ENCODE measurements at regions not wholly inside any gene's neighbourhood (a gene's known extent, or its start where the extent isn't known, plus 50 kb on each side); places are given as distances from the start of the nearest gene placed in this dataset.
"Not testable (repeated sequence)": the region's sequence is repeated elsewhere in the genome, so short reads cannot be mapped to it uniquely, and the experiment has no call there.

DNA sequence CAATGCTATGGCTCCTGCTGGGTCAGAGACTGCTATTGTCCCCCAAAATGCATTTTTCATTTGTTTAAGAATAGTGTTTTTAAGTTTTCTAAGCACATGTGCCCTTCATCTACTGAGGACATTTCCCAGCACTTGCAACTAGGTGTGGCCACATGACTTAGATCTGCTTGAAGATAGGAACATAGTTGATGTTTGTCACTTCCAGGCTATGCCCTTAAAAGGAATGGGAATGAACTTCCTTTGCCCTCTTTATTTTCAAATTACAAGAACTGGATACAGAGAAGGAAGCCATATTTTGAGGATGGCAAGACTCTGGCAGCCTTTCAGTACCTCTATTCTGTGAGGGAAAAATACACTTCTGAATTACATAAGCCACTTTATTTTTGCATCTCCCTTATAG, 203.0 kb upstream of the TFAP2D start:
- no peak for DNase-seq

DNA sequence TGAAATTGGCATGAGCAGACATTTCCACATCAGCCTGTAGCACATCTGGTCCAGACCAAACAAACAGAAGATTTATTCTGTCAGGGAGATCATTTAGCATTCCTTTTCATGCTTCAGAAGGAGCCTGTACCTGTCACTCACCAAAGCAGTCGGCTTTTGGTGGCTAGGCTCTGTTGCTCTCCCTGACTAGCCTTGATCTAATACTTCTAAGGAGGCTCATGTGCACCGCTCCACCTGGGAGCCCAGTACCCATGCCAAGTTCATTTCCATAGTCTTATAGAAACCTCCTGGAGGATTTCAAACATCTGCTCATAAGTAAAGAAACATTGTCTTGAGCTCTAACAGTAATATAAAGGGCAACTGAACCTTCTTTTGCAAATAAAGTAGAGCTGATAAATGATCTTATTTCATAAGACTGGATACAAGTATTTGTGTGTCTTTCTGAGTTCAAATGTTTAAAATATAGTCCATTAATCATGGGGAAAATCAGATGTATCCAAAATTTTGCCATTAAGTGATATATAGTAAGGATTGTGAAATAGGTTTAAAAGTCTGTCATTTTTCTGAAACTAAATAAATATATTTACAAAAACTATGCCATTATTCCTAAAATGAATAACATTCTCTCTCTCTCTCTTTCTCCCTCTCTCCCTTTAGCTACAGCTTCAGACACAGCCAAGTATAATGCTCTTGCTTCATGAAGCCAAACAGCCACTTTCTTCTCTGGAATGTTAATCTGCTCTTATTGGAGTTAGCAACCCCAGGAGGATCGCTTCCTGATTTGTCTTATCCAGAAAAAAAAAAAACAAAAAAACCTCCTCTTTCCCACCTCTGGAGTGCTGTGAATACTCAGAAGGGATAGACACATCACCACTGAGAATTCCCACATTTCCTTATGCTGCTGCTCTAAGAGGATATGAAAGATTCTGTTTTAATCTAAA, 192.7 kb upstream of the TFAP2D start:
- no peak for DNase-seq

DNA sequence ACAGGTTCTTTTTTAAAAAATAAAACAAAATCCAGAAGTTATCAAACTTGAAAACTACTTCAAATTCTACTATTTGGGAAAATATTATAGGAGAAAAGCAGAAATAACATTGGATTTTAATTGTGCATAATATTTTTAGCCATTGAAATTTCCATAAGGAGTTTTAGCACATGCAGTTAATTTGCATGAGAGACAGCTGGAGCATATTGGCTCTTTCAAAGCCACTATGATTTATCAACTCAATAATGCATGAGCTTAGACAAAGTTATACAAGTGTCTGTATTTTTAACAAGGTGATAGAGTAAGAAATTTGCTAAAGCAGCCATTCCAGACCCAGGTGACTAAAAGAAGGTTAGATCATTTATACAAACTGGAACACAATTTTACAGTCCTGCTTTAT, 189.0 kb upstream of the TFAP2D start:
- DNase-seq, result no peak

DNA sequence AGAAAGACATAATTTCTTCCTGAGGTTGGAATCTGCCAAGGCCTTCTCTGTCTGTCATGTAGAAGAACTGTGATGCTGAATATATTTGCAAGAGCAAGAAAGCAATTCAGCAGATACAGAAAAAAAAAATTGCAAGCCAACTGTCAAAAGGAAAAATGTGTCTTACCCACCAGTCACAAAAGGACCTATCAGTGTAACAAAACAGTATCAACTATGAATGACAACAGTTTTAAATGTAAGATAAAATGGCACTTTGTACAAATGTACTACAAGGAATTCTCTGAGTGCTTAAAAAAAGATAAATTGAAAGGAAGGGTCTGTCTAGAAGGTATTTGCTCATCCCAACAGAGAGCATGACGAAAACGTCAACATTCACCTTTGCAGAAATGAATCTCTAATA, 185.3 kb upstream of the TFAP2D start:
- DNase-seq, result no peak

DNA sequence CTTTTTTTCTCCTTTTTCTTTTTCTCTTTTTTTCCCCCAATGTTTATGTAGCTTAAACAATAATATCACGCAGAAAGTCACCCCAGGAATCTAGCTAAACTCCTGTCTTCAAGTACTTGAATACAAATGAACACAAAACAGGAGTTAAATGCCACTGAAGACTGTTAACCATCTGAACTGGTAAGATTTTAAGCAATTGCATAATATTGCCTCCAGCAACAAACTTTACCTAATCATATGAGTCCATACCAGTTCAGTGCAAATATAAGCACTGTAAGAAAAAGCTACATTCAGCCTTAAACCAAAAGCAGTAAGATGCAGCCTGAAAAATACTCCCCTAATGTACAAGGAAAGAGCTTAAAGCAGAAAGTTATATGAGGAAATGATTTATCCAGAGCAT, 173.9 kb upstream of the TFAP2D start:
- no peak for DNase-seq

DNA sequence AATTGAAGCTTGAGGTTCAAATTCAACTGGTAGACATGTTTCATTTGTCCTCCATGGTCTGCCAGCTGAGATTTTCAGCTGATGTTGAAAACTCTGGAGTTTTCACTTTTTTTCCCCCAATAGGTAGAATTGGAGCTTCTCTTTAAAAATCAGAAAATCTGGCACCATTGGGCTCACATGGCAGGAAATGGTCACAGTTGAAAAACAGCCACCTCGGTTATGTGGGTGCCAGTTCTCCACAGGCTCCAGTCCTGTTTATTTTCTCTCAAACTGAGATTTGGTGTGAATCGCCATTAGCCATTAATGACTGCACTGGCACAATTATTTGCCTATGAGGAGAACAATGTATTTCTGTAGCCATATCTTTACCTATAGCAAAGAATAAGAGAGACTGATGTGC, 171.4 kb upstream of the TFAP2D start:
- DNase-seq, result no peak

DNA sequence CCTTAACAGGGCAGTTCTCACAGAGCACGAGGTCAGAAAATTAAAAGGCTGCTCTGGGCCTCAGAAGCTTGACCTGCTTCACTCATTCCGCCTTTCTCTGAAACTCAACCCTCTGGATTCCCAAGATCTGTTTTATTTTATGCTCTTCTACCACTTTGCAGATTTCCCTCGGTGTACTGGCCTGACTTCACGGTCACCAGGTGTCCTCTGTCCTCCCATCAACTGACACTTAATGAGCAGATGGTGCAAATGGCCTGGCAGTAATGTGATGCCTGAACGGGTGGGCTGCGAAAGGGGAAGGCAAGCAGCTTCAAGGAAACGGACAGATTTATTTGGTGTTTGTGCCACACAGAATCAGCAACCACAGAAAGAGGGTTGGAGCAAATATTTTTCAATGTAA, 169.7 kb upstream of the TFAP2D start:
- DNase-seq, result no peak

DNA sequence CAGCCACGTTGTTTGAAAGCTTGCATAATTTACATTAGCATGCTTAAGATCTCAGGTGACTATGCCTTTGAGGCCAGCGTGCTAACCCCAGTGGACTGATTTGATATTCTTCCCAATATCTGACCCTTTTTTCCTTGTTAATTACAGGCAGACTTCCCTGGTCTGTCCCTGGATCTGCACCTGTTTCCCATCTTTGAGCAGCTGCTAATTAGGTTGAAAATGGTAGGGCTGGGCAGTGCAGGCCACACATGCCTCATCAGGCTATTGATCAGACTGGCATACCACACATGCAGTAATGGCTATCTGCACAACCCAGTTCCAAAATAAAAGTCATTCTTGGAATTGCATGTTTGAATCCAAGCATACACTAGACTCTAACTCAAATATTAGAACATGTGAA, 164.3 kb upstream of the TFAP2D start:
- no peak for DNase-seq

DNA sequence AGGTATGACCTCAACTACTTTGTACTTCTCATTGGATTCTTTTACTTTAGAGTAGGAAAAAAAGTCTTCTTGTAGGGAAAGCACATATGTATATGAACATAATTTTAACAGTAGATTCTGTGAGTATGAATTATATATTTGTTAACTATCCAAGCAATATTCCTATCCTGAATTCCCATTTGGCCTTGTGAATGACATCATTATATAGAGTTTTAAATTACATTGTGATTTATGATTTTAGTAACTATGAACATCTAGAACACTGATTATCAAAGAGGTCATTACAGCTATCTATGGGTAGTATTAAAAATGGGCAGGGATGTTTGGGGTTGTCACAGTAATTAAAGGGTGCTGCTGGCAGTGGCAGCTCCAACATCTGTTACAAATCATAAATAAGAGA, 163.9 kb upstream of the TFAP2D start:
- DNase-seq, result no peak

DNA sequence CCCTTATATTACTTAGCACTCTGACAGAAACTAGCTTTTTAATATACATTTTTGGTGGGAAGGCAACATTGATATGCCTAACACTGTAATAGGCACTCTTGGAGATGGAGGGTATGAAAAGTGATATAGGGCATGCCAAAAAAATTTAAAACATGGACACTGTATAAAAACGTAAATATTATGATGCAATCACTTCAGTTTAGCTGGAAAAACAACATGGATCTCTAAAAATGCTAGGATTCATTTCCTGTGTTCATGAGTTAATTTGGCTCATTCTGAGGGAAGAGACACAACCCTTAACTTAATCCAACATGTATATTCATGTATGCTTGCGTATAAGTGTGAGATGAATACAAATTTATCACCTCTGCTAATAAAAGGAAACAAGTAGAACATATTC, 157.3 kb upstream of the TFAP2D start:
- DNase-seq, result no peak

DNA sequence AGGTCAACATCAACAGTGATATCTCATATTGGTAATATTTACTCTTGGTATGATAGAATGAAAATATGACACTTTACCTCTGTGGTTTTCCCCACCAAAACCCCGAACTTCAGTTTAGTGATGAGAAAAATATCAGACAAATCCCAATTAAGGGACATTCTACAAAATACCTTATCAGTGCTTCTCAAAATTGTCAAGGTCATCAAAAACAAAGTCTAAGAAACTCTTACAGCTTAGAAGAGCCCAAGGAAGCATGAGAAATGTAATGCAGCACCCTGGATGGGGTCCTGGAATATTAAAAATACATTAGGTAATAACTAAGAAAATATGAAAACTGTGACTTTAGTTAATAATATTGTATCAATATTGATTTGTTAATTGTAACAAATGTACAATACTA, 148.3 kb upstream of the TFAP2D start:
- DNase-seq, result no peak

DNA sequence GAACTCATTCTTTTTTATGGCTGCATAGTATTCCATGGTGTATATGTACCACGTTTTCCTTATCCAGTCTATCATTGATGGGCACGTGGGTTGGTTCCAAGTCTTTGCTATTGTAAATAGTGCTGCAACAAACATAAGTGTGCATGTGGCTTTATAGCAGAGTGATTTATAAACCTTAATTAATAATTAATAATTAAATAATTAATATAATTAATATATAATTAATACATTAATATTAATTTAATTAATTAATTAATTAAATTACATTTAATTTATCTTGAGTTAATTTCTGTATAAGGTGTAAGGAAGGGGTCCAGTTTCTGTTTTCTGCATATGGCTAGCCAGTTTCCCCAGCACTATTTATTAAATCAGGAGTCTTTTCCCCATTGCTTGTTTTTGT, 142.1 kb upstream of the TFAP2D start:
- DNase-seq, result not testable (repeated sequence)

DNA sequence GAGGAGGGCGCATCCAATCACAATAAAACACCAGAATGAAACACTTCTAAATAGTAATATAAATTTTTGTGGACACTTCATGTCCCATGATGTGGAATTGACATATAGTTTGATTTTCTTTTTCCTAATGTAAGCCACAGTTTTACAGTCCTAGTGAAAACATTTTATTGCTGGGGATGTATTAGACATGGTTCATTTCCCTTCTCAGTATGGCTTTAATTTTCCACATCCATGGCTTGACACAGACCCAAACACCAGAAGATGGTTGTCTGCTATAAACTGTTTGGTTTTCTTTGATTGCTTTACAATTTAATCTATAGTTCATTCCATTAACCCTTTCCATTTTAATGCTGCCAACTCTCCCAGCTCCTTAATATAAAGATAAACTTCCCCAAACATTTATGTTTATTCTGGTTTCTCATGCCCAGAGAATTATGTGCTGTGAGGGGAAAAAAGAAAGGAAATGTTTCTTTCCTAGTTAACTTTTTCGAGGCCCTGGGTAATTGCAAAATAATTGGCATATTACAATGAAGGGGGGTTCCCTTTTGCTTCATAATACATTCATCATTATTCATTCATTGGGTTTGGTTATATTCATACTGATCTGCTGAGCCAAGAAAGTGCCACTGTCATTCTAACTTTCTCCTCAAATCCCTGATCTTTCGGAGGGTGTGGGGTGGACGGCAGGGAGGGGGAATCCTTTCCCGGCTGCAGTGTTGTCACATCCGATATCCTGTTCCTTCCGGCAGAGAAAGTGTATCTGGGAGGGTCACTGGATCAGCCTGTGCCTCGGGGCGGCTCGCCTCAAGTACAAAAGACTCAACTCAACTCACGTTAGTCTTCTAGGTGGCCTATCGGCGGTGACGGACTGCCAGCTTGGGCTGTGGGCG, 127.6 kb upstream of the TFAP2D start:
- no peak for DNase-seq

DNA sequence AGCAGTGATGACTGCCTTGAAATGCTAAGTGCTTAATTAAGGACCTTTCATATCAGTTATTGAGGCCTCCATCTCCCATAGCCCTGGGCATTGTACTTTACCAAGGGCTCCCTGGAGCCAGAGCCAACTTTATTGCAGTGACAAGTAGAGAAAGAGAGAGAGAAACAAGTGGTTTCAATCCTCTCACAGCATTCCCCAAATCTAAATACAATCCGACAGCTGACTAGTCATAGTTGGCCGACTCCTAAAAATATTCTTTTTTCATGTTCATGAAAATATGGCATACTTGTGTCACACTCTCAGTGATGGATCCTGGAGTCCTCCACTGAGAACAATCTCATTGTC, 127.0 kb upstream of the TFAP2D start:
- no peak for DNase-seq

DNA sequence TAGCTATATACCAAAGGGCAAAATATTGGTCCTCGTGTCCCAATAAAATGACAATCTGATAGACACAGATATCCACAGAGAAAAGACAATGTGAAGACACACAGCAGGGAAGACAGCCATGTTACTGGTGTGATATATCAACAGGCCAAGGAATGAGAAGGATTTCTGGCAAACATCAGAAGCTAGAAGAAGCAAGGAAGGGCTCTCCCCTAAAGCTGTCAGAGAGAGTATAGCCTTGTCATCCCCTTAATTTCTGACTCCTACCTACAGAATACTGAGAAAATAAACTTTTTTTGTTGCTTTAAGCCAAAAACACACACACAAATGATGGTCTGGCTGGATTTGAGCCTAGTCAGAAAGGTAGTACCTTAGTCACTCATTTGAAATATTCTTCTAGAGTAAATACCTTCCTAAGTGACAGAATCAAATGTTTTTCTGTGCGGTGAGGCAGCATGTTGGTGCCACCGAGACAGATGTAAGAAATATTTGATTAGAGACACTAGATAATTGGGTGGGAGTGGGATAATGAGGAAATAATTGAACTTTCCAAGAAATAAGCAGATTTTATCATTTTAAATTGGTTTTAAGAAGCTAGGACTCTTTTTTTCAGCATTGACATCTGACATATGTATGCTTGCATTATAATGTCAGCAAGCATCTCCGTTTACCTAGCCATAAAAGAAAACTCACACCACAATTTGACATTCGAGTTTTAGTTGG, 123.4 kb upstream of the TFAP2D start:
- DNase-seq, result no peak

DNA sequence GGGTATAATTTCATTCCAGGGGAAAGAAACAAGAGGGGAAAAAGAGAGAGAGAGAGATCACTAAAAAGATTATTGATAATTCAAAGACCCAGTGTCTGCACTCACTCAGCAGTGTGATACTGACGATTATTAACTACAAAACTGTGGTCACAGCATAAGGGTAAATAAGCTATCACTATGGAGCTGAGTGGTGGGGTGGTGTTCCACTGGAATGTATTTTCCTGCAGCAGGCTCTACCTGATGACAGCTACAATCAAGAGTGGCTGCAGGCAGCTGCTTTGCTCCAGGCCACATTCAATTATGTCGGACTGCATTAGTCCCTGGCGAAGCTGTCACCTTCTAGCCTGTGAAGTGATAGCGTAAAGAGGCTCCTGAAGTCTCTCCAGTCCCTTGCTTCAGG, 122.2 kb upstream of the TFAP2D start:
- no peak for DNase-seq

DNA sequence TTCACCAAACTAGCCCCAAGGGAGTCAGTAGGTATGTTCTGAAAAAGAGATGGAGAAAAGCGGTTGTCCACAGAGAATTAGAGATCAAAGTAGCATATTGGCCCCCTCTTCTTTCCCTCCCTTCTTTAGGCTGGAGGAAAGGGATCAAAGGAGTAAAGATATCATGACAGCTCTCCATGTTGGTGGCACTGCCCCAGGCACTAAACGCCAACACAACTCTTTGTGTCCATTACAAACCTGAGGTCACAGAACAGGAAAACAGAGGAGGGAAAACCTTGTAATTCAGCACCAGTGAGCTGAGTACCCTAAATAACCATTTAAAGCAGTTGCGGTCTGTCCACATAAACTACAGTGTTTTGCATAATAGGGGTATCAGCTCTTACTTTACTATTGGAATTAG, 113.0 kb upstream of the TFAP2D start:
- DNase-seq, result no peak

DNA sequence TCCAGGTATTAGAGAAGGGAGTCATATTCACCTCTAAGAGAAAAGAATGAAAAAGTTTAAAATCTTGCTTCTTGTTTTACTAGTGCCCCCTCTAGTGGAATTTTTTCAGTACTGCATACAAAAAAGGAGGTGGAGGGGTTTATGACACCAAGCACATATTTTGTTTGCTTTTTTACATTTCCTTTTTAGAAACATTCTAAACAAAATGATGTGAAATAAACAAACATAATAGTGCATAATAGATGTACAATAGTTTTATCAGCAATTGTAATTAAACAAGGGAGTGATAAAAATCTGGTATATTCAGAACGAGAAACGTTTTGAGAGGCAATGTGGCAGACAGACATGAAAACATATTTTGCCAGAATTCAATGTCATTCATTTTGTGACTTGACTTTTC, 111.0 kb upstream of the TFAP2D start:
- peak; percentile 39 for DNase-seq

DNA sequence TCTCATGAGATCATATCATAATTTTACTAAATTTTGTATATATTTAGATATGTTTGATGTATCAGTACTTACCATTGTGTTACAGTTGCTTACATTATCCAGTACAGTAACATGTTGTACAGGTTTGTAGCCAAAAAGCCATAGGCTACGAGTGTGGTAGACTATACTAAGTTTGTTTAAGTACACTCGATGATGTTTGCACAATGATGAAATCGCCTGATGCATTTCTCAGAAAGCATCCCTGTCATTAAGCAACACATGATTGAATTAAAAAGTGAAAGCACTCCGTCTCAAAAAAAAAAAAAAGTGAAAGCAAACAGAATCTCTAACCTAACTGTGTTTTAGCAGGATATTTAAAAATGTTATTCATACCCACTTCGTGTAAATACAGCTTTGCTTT, 104.9 kb upstream of the TFAP2D start:
- no peak for DNase-seq

DNA sequence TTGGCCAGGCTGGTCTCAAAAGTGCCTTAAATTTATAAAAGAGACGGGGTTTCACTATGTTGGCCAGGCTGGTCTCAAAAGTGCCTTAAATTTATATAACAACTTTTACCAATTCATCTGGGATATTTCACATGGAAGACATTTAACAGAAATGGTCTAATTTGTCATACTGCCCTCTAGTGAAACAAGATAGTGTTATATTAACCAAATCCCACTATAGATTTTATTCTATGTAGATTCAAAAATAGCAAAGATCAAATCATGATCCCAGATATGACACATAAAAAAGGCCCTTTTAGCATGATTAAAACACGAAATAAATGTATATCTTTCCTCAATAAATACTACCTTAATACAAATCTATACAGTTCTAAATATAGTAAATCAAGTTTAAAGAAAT, 102.8 kb upstream of the TFAP2D start:
- DNase-seq, result no peak

DNA sequence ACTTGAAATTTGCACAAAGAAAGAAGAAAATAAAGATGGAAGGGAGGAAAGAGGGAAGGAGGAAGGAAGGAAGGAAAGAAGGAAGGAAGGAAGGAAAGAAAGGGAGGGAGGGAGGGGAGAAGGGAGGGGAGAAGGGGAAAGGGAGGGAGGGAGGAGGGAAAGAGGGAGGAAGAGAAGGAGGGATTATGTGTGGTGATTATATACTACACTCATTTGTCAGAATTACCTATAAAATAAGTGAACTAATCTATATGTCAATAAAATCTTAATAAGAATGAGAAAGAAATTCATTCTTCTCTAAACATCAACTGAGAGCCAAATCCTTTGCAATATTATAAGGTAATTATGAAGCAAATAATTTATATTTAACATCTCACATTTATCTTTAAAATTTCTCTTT, 77.9 kb upstream of the TFAP2D start:
- DNase-seq, result no peak

DNA sequence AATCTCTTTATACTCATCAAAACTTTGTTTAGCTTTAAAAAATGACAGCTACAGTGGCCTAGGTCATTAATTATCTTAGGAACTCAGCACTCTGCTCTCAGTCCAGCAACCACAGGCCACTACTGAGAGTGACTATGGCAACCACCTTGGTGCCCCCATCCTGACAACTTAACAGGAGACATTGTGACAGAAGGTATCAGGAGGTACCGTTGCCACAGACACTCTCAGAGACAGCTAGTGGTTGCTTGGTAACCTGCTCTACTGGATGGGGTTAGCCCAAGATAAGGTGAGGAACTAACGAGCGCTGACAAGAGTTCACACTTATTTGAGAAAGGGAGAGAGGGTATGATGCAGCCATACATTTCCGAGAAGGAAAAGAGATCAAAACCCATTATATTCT, 76.1 kb upstream of the TFAP2D start:
- no peak for DNase-seq

DNA sequence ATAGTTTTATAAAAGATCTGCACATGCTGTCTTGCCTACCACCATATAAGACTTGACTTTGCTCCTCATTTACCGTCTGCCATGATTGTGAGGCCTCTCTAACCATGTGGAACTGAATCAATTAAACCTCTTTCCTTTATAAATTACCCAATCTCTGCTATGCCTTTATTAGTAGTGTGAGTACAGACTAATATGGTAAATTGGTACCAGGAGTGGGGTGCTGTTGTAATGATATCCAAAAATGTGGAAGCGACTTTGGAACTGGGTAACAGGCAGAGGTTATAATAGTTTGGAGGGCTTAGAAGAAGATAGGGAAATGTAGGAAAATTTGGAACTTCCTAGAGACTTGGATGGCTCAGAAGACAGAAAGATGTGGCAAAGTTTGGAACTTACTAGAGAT, 64.2 kb upstream of the TFAP2D start:
- no peak for DNase-seq

All from fibroblast of skin of back (primary cell).